K562 (cell line): ENCODE measurements at regions not wholly inside any gene's neighbourhood (a gene's known extent, or its start where the extent isn't known, plus 50 kb on each side); places are given as distances from the start of the nearest gene placed in this dataset.

ENCODE experiments used
- DIDO1 ChIP-seq: fragments of 450-650 bp; IDR thresholded peaks from 2 replicates; pipeline ENCODE4 v1.6.1; 2016; ENCODE audit warnings: low read depth, missing biosample characterization, missing genetic modification characterization
- FOXJ3 ChIP-seq: sonication (generic); formaldehyde crosslinking; IDR thresholded peaks from 2 replicates; pipeline ENCODE4 v1.4.0; 2020; ENCODE audit warnings: mild to moderate bottlenecking, missing genetic modification reagents
- POLR2A ChIP-seq: fragments of 450-650 bp; conservative IDR thresholded peaks from 2 replicates; pipeline ENCODE4 v1.6.1; 2016
- ZBTB7A ChIP-seq: IDR thresholded peaks from 2 replicates; pipeline ENCODE4 v1.6.1; 2011; ENCODE audit warnings: low read depth, mild to moderate bottlenecking, low read length, moderate library complexity, borderline replicate concordance; ENCODE audit not compliant: control insufficient read depth
- TF ChIP-seq, protein P1 (sequence below), 3 experiments: IDR thresholded peaks in 2 of 3; conservative IDR thresholded peaks in 1 of 3; 2 replicates each; pipeline ENCODE4 v1.5.1; 2011 to 2012; ENCODE audit warnings: low read length in 3 of 3, mild to moderate bottlenecking in 3 of 3, control low read depth in 2 of 3, improper control_type of control experiment in 1 of 3, inconsistent platforms in 1 of 3, low read depth in 1 of 3, mixed read lengths in 1 of 3, moderate library complexity in 1 of 3; ENCODE audit not compliant: insufficient read depth in 2 of 3

DNA sequence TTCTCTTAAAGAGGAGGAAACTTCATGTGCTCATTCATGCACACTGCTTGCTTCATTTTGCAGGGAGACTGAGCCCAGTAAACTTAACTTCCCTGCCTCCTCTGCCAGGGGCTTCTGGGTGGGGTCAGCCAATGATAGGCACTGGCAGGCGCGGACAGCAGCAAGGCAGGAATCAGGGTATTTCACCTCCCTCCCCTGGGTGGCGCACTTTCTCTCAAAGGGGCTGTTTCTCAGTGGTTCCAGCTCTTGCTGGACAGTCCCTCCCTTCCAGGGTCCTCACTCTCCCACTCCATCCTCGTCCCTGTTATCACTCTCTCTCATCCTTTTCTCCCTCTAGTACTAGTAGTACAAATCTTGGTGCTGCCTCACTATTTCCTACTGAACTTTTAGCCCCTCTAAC, 320.5 kb upstream of the ZNF521 start:
- no peak for TF ChIP-seq ZBTB7A
- no peak for TF ChIP-seq DIDO1 (tag)
- TF ChIP-seq, protein P1, sequence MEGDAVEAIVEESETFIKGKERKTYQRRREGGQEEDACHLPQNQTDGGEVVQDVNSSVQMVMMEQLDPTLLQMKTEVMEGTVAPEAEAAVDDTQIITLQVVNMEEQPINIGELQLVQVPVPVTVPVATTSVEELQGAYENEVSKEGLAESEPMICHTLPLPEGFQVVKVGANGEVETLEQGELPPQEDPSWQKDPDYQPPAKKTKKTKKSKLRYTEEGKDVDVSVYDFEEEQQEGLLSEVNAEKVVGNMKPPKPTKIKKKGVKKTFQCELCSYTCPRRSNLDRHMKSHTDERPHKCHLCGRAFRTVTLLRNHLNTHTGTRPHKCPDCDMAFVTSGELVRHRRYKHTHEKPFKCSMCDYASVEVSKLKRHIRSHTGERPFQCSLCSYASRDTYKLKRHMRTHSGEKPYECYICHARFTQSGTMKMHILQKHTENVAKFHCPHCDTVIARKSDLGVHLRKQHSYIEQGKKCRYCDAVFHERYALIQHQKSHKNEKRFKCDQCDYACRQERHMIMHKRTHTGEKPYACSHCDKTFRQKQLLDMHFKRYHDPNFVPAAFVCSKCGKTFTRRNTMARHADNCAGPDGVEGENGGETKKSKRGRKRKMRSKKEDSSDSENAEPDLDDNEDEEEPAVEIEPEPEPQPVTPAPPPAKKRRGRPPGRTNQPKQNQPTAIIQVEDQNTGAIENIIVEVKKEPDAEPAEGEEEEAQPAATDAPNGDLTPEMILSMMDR (IDR thresholded peaks at IDR 0.05 in 2 of 3, conservative IDR thresholded peaks at IDR 0.05 in 1 of 3; ENCODE audit: insufficient read depth in 2 of 3, low read depth in 1 of 3, low read length in 3 of 3), result peak; percentile 12 to 50 (median 24); a peak in 3 of 6 replicates
- no peak for TF ChIP-seq POLR2A
- no peak for TF ChIP-seq FOXJ3 (CRISPR knock-in tag)
